H1 (cell line): ENCODE measurements at regions not wholly inside any gene's neighbourhood (a gene's known extent, or its start where the extent isn't known, plus 50 kb on each side); places are given as distances from the start of the nearest gene placed in this dataset.

Experiments
- CTCF ChIA-PET: fragments of 300-600 bp; sonication (Branson Sonifier 250); formaldehyde crosslinking; loops from one replicate; lab custom pipeline; 2021; ENCODE audit not compliant: partially characterized antibody; lab: Charles Lee
- POLR2A ChIA-PET: fragments of 300-600 bp; sonication (Branson Sonifier 250); formaldehyde crosslinking; loops from one replicate; lab custom pipeline; 2021; ENCODE audit warnings: inconsistent platforms; ENCODE audit not compliant: partially characterized antibody; lab: Charles Lee
- DNase-seq, 2 experiments: peaks; one replicate each; pipeline versions ENCODE4 v3.0.0 to v3.0.0-alpha.2; 2010 to 2022; ENCODE audit warnings: low spot score in 2 of 2, low read depth in 1 of 2, mixed read lengths in 1 of 2
- FAIRE-seq: peaks from 2 replicates; lab custom pipeline; 2011; peaks lifted over from hg19 to GRCh38; lab: Jason Lieb, UNC
- H2AFZ ChIP-seq: 2 replicates; pipeline ENCODE4 v1.8.1; 2012; ENCODE audit warnings: low read length, inconsistent platforms
- H2AK5ac ChIP-seq: 2 replicates; pipeline ENCODE4 v1.6.1; 2013; ENCODE audit warnings: low read depth, low read length
- H2BK120ac ChIP-seq: replicated peaks from 2 replicates; pipeline ENCODE3; 2013; ENCODE audit warnings: low read depth, low read length, inconsistent platforms
- H2BK12ac ChIP-seq: 2 replicates; pipeline ENCODE4 v1.6.1; 2013; ENCODE audit warnings: low read depth, low read length
- H2BK15ac ChIP-seq: 2 replicates; pipeline ENCODE4 v1.6.1; 2013; ENCODE audit warnings: low read length
- H2BK20ac ChIP-seq: 2 replicates; pipeline ENCODE4 v1.6.1; 2013; ENCODE audit warnings: low read length
- H2BK5ac ChIP-seq: 2 replicates; pipeline ENCODE4 v1.6.1; 2013; ENCODE audit warnings: low read depth, low read length
- H3K14ac ChIP-seq: 2 replicates; pipeline ENCODE4 v1.6.1; 2013; ENCODE audit warnings: inconsistent platforms; ENCODE audit not compliant: insufficient read length
- H3K18ac ChIP-seq: 2 replicates; pipeline ENCODE4 v1.6.1; 2013; ENCODE audit warnings: low read length; ENCODE audit errors: extremely low read depth
- H3K23ac ChIP-seq: 2 replicates; pipeline ENCODE4 v1.6.1; 2013; ENCODE audit warnings: inconsistent platforms; ENCODE audit not compliant: insufficient read length
- H3K23me2 ChIP-seq: 2 replicates; pipeline ENCODE4 v1.6.1; 2013; ENCODE audit warnings: low read depth, low read length
- H3K27ac ChIP-seq: 2 replicates; pipeline ENCODE4 v1.6.1; 2011; ENCODE audit warnings: low read depth, low read length, inconsistent platforms
- H3K27me3 ChIP-seq, 4 experiments: replicated peaks in 1 of 4; 1 replicate in 1 of 4; 2 replicates in 3 of 4; pipeline versions ENCODE4 v1.6.1 to v1.8.1; 2011 to 2013; ENCODE audit warnings: low read length in 3 of 4, mild to moderate bottlenecking in 3 of 4, inconsistent platforms in 2 of 4, mixed read lengths in 2 of 4, moderate library complexity in 1 of 4; ENCODE audit not compliant: control insufficient read depth in 3 of 4, insufficient read depth in 3 of 4; ENCODE audit errors: extremely low read depth in 1 of 4
- H3K36me3 ChIP-seq, 4 experiments: 2 replicates each; pipeline versions ENCODE4 v1.6.1 to v1.8.1; 2011 to 2013; ENCODE audit warnings: mild to moderate bottlenecking in 4 of 4, low read length in 3 of 4, moderate library complexity in 2 of 4, control low read depth in 1 of 4, inconsistent platforms in 1 of 4; ENCODE audit not compliant: insufficient read depth in 4 of 4, control insufficient read depth in 2 of 4
- H3K4ac ChIP-seq: replicated peaks from 2 replicates; pipeline ENCODE3; 2013; ENCODE audit warnings: low read length, low read depth, mixed read lengths, inconsistent platforms; ENCODE audit not compliant: insufficient read length
- H3K4me1 ChIP-seq, 4 experiments: replicated peaks in 1 of 4; 1 replicate in 1 of 4; 2 replicates in 3 of 4; pipeline versions ENCODE4 v1.6.1 to v1.8.1; 2011 to 2013; ENCODE audit warnings: low read length in 3 of 4, inconsistent platforms in 2 of 4, mixed read lengths in 1 of 4; ENCODE audit not compliant: insufficient read depth in 4 of 4, control insufficient read depth in 3 of 4
- H3K4me2 ChIP-seq, 2 experiments: 2 replicates each; pipeline versions ENCODE4 v1.6.1 to v1.8.1; 2011 to 2013; ENCODE audit warnings: low read depth in 2 of 2, low read length in 2 of 2, control low read depth in 1 of 2, inconsistent platforms in 1 of 2, mild to moderate bottlenecking in 1 of 2; ENCODE audit not compliant: insufficient read depth in 1 of 2
- H3K4me3 ChIP-seq, 4 experiments: fragments of 200-600, 300-600 bp in 1 of 4; sonication (generic), shearing (Covaris generic), sonication (Bioruptor Twin) in 1 of 4; 2 replicates each; pipeline versions ENCODE4 v1.5.1 to v1.8.1; 2011 to 2016; ENCODE audit warnings: low read length in 4 of 4, low read depth in 3 of 4, control low read depth in 2 of 4, inconsistent platforms in 2 of 4, mild to moderate bottlenecking in 2 of 4, mixed read lengths in 1 of 4, moderate library complexity in 1 of 4; ENCODE audit not compliant: insufficient read depth in 2 of 4; ENCODE audit errors: extremely low read depth in 1 of 4
- H3K56ac ChIP-seq: replicated peaks from 2 replicates; pipeline ENCODE3; 2013; ENCODE audit warnings: low read depth, mild to moderate bottlenecking, mixed read lengths, low read length, inconsistent platforms; ENCODE audit not compliant: insufficient read length
- H3K79me1 ChIP-seq: 2 replicates; pipeline ENCODE4 v1.6.1; 2013; ENCODE audit warnings: low read depth, low read length, control low read depth
- H3K79me2 ChIP-seq, 2 experiments: 2 replicates each; pipeline versions ENCODE4 v1.6.1 to v1.8.1; 2012 to 2013; ENCODE audit warnings: low read length in 2 of 2, mild to moderate bottlenecking in 2 of 2, inconsistent platforms in 1 of 2; ENCODE audit not compliant: insufficient read depth in 2 of 2, control insufficient read depth in 1 of 2
- H3K9ac ChIP-seq, 4 experiments: replicated peaks in 1 of 4; 1 replicate in 1 of 4; 2 replicates in 3 of 4; pipeline versions ENCODE4 v1.6.1 to v1.8.1; 2011 to 2013; ENCODE audit warnings: low read depth in 3 of 4, low read length in 3 of 4, control low read depth in 2 of 4, mild to moderate bottlenecking in 2 of 4, moderate library complexity in 2 of 4, inconsistent platforms in 1 of 4; ENCODE audit errors: extremely low read depth in 1 of 4
- H3K9me3 ChIP-seq, 2 experiments: 2 replicates each; pipeline versions ENCODE4 v1.6.1 to v1.8.1; 2012 to 2013; ENCODE audit warnings: mild to moderate bottlenecking in 2 of 2, moderate library complexity in 2 of 2, control low read depth in 1 of 2, inconsistent platforms in 1 of 2, low read depth in 1 of 2, low read length in 1 of 2, mixed read lengths in 1 of 2; ENCODE audit not compliant: insufficient read depth in 2 of 2
- H4K20me1 ChIP-seq, 2 experiments: replicated peaks in 1 of 2; 2 replicates each; pipeline versions ENCODE3 to v1.8.1; 2011 to 2013; ENCODE audit warnings: inconsistent platforms in 2 of 2, low read length in 2 of 2, mild to moderate bottlenecking in 1 of 2; ENCODE audit not compliant: insufficient read depth in 2 of 2, control insufficient read depth in 1 of 2
- H4K5ac ChIP-seq: 2 replicates; pipeline ENCODE4 v1.6.1; 2013; ENCODE audit warnings: low read length, low read depth, mixed read lengths, inconsistent platforms; ENCODE audit not compliant: insufficient read length
- H4K8ac ChIP-seq: 2 replicates; pipeline ENCODE4 v1.8.0; 2013; ENCODE audit warnings: mild to moderate bottlenecking, moderate library complexity, low read length, inconsistent platforms; ENCODE audit not compliant: insufficient read depth; ENCODE audit errors: extremely low read depth
- H4K91ac ChIP-seq: replicated peaks from 2 replicates; pipeline ENCODE3; 2013; ENCODE audit warnings: low read length, mixed read lengths, inconsistent platforms; ENCODE audit not compliant: insufficient read length
- ASH2L ChIP-seq: fragments of 200-600, 300-600 bp; sonication (generic); IDR thresholded peaks from one replicate; pipeline ENCODE4 v1.7.1; 2017; ENCODE audit warnings: low read length
- CEBPB ChIP-seq: IDR thresholded peaks from 2 replicates; pipeline ENCODE4 v1.6.1; 2012; ENCODE audit warnings: low read depth, low read length
- EZH2 ChIP-seq: fragments of 200-600 bp; sonication (generic); IDR thresholded peaks from 2 replicates; pipeline ENCODE4 v1.7.1; 2012; ENCODE audit warnings: low read depth, mild to moderate bottlenecking, moderate library complexity, low read length, inconsistent platforms; ENCODE audit not compliant: severe bottlenecking
- GTF2F1 ChIP-seq: IDR thresholded peaks from 2 replicates; pipeline ENCODE4 v1.6.1; 2012; ENCODE audit warnings: low read depth, low read length, improper control_type of control experiment, borderline replicate concordance
- HDAC2 ChIP-seq, 2 experiments: fragments of 300-600 bp in 1 of 2; sonication (generic) in 1 of 2; IDR thresholded peaks; 2 replicates each; pipeline ENCODE4 v1.6.1; 2011 to 2012; ENCODE audit warnings: low read depth in 2 of 2, low read length in 2 of 2, mild to moderate bottlenecking in 2 of 2, moderate library complexity in 2 of 2, borderline replicate concordance in 1 of 2, inconsistent platforms in 1 of 2
- POLR2A ChIP-seq, 2 experiments: IDR thresholded peaks; 1 replicate in 1 of 2; 2 replicates in 1 of 2; pipeline ENCODE4 v1.6.1; 2011; ENCODE audit warnings: low read depth in 2 of 2, low read length in 2 of 2, mild to moderate bottlenecking in 2 of 2; ENCODE audit errors: control extremely low read depth in 1 of 2
- POLR2AphosphoS5 ChIP-seq: IDR thresholded peaks from 2 replicates; pipeline ENCODE4 v1.6.1; 2011; ENCODE audit warnings: low read depth, low read length
- POU5F1 ChIP-seq: IDR thresholded peaks from 2 replicates; pipeline ENCODE4 v1.6.1; 2011; ENCODE audit warnings: low read depth, mild to moderate bottlenecking, low read length, moderate library complexity
- SIRT6 ChIP-seq: IDR thresholded peaks from one replicate; pipeline ENCODE4 v1.7.1; 2012; ENCODE audit warnings: low read length, inconsistent platforms
- SP1 ChIP-seq: IDR thresholded peaks from 2 replicates; pipeline ENCODE4 v1.6.1; 2011; ENCODE audit warnings: low read depth, low read length
- SUZ12 ChIP-seq: fragments of 200-600 bp; sonication (generic); IDR thresholded peaks from 2 replicates; pipeline ENCODE4 v1.6.1; 2012; ENCODE audit warnings: mild to moderate bottlenecking, inconsistent platforms, low read length, moderate library complexity, mixed read lengths
- TAF1 ChIP-seq: IDR thresholded peaks from 2 replicates; pipeline ENCODE4 v1.6.1; 2011; ENCODE audit warnings: mild to moderate bottlenecking, low read depth, low read length
- TBP ChIP-seq: IDR thresholded peaks from 2 replicates; pipeline ENCODE4 v1.6.1; 2011; ENCODE audit warnings: low read depth, low read length, improper control_type of control experiment
- TEAD4 ChIP-seq: IDR thresholded peaks from 2 replicates; pipeline ENCODE4 v1.6.1; 2012; ENCODE audit warnings: low read depth, low read length, inconsistent platforms, mixed read lengths
- whole genome bisulfite sequencing, 2 experiments: shearing (Covaris generic) in 1 of 2; methylation state at CpG; one replicate each; pipeline versions ENCODE4 v1.1.6 to v1.1.7; 2013 to 2015; ENCODE audit warnings: low lambda C conversion rate in 2 of 2, mixed read lengths in 2 of 2, inconsistent platforms in 1 of 2, low coverage in 1 of 2, missing lambda C conversion rate in 1 of 2; ENCODE audit not compliant: insufficient replicate concordance in 2 of 2, insufficient coverage in 1 of 2, insufficient read length in 1 of 2; ENCODE audit errors: extremely low coverage in 1 of 2, missing lambda C conversion rate in 1 of 2; 5-methylcytosine and 5-hydroxymethylcytosine counted together
- TF ChIP-seq, protein P1 (sequence below): IDR thresholded peaks from 2 replicates; pipeline ENCODE4 v1.6.1; 2012; ENCODE audit warnings: low read length, inconsistent platforms

DNA sequence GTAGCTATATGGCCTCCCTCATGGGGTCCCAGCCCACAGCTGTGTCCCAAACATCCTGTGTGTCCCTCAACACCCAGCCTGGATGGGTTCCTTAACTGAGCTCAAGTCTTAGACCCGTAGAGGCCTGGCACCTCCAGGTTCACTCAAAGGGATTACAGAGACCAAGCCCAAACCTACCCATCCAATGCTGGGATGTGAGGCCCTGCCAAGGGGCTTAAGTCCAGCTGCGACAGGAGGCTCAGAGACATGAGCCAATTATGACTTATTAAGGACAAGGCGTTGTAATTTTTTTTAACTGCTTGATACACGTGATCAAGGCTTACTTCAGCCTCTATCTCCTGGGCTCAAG, 105.6 kb upstream of the RET start:
- Histone ChIP-seq H4K20me1 (peaks cover 0 to 1% of the 10 kb centered on the region in 2 experiments), H2AK5ac (no peak overlapping the region), H3K27ac (no peak overlapping the region), H3K56ac (no peak overlapping the region), H3K4me1 (no peaks in the 10 kb centered on the region; a peak in 1 of 7 replicates), H4K8ac (no peak overlapping the region), H3K4ac (no peak overlapping the region), H3K27me3 (no peaks in the 10 kb centered on the region), H4K5ac (no peak overlapping the region), H4K91ac (no peak overlapping the region), H2BK5ac (no peak overlapping the region), H2BK20ac (no peak overlapping the region), H2BK12ac (no peak overlapping the region), H3K14ac (no peak overlapping the region), H2BK15ac (no peak overlapping the region), H3K9ac (no peak overlapping the region), H3K23ac (no peak overlapping the region), H3K79me2 (no peaks in the 10 kb centered on the region), H3K23me2 (no peaks in the 10 kb centered on the region), H3K4me2 (no peak overlapping the region), H3K79me1 (no peaks in the 10 kb centered on the region), H2AFZ (no peak overlapping the region), H2BK120ac (no peak overlapping the region), H3K9me3 (no peaks in the 10 kb centered on the region), H3K36me3 (no peaks in the 10 kb centered on the region), H3K4me3 (no peak overlapping the region), H3K18ac (no peak overlapping the region)
- WGBS, 2 experiments, result 96% methylated on average over 4 of the region's 4 CpGs; no CpG with 5 or more reads in 1 of the 2 experiments
- FAIRE-seq (no peak), DNase-seq (no peak)
- POLR2A ChIA-PET, result no interaction called here
- CTCF ChIA-PET, result interaction anchor here (1.0 to 2.0 kb wide), 8 partner anchors 12 to 295 kb away, joined by 3 to 9 read pairs (median 3); no protein-coding TSS in a partner anchor
- TF ChIP-seq SIRT6 (no peak), POLR2A (IDR thresholded peaks at IDR 0.05; ENCODE audit: control extremely low read depth in 1 of 2, low read depth in 2 of 2, low read length in 2 of 2) (no peak), CEBPB (no peak), SUZ12 (no peak), POLR2AphosphoS5 (no peak), TAF1 (no peak), GTF2F1 (no peak), POU5F1 (no peak), EZH2 (no peak), TBP (no peak), TEAD4 (no peak), SP1 (no peak), ASH2L (no peak), HDAC2 (IDR thresholded peaks at IDR 0.05; ENCODE audit: borderline replicate concordance in 1 of 2, low read depth in 2 of 2, low read length in 2 of 2) (no peak)
- TF ChIP-seq, protein P1, sequence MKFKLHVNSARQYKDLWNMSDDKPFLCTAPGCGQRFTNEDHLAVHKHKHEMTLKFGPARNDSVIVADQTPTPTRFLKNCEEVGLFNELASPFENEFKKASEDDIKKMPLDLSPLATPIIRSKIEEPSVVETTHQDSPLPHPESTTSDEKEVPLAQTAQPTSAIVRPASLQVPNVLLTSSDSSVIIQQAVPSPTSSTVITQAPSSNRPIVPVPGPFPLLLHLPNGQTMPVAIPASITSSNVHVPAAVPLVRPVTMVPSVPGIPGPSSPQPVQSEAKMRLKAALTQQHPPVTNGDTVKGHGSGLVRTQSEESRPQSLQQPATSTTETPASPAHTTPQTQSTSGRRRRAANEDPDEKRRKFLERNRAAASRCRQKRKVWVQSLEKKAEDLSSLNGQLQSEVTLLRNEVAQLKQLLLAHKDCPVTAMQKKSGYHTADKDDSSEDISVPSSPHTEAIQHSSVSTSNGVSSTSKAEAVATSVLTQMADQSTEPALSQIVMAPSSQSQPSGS, result no peak
